Stimulated activated CD4-positive, alpha-beta T cell treated with anti-CD3 and anti-CD28 coated beads, Interleukin-15, amount 100 ng/mL, for 48 hours (primary cell): ENCODE measurements at regions not wholly inside any gene's neighbourhood (a gene's known extent, or its start where the extent isn't known, plus 50 kb on each side); places are given as distances from the start of the nearest gene placed in this dataset.

ENCODE experiments used
- DNase-seq, 2 donors: peaks; one replicate each; pipeline ENCODE4 v3.0.0-alpha.2; 2020; ENCODE audit warnings: low read depth in 2 of 2

DNA sequence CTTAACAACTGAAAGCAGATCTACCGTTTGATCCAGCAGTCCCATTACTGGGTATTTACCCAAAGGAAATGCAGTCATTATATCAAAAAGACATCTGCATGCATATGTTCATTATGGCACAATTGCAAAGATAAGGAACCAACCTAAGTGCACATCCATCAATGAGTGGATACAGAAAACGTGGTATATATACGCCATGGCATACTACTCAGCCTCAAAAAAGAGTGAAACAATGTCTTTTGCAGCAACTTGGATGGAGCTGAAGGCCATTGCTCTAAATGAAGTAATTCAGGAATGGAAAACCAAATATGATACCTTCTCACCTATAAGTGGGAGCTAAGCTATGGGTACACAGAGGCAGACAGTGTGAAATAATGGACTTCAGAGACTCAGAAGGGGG is 169.3 kb downstream of the ZBTB18 start:
- DNase-seq, result no peak

DNA sequence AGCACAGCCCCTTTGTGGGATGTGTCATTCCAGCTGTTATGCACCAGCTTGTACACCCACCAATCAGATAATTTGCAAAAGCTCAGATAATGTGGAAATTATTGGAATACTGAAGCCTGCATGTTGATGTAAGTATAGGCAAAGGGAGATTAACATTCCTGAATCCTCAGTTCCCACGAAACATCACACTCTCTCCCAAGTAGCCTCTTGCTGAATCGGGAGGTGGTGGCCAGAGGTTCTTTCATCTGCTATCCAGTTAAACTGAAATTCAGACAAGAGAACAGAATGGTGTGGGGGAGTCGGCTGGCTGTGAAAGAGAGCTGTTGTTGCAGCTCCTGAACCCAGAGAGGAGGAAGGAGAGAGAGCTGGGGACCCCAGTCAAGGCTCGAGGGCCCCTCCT is 170.9 kb downstream of the ZBTB18 start:
- DNase-seq, result no peak

DNA sequence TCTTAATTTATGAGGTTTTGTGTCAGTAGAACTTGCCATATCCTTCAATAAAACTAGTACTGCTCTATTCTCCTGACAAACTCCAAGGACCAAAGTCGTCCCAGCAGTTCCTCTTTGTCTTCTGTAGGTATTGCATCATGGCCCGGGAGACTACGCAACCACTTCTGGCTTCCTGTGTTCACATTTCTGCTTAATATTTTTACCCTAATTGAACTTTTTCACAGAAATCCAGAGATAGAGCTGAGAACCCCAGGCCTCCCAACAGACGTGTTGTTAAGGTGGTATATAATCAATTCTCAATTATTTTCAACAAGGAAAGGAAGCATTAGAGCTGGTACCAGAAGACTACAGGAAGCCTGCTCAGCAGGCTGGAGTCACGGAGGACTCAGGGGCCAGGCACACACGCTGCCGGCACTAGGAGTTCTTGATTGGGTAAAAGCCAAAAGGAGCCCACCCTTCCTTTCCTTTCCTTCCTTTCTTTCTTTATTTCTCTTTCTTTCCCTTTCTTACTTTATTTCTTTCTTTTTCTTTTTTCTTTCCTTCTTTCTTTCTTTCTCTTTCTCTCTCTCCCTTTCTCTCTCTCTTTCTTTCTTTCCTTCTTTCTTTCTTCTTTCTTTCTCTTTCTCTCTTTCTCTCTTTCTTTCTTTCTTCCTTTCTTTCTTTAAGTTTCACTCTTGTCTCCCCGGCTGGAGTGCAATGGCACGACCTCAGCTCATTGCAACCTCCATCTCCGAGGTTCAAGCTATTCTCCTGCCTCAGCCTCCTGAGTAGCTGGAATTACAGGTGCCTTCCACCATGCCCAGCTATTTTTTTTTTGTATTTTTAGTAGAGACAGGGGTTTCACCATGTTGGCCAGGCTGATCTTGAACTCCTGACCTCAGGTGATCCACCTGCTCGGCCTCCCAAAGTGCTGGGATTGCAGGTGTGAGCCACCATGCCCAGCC is 173.7 kb downstream of the ZBTB18 start:
- DNase-seq, result no peak

DNA sequence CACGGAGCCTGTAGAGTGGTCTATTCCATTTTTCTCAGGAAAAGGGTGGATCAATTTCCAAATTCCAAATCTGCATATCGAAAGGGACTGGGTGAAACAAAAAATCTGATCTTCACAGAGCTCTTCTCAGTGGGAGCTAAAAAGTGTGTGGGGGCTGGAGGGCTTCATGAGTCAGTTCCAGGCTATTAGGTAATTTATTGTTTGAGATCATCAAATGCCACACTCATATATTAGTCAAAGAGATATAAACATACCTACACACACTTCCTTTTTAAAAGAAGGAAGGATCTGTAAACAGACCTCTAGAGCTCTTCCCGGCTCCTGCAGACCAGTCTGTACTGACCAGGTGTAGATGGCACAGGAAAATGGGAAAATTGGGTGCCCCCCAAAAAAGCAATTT is 175.4 kb downstream of the ZBTB18 start:
- no peak for DNase-seq

DNA sequence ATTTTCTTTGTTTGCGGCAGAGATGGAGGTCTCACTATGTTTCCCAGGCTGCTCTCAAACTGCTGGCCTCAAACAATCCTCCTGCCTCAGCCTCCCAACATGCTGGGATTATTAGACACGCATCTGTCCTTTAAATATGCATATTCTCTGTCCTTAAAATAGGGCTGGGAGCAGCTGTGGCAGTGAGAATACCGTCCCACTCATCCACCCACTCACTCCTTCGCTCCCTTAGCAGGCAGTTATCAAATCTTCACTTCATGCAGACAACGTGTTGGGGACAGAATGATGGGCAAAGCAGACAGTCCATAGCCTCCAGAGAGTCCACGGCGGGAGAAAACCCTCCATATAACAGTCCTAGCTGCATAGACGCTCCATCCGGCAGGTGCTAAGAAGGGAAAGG is 179.4 kb downstream of the ZBTB18 start:
- no peak for DNase-seq

DNA sequence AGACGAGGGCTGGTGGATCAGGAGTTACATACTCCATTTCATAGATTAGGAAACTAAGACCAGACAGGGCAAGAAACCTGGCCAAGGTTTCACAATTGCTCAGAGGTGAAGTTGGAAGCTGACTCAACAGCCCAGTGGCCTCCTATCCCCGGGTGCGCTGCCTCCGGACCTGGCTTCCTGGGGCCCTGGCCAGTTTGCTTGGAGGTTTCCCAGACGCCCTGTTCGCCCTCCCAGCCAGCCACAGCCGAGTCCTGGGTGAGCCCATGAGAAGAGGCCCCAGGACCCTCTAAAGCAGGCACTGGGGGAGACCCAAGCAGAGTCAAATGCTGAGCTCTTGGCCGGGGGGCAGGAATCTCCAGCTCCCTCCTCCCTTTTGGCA is 180.1 kb downstream of the ZBTB18 start:
- DNase-seq, result no peak

DNA sequence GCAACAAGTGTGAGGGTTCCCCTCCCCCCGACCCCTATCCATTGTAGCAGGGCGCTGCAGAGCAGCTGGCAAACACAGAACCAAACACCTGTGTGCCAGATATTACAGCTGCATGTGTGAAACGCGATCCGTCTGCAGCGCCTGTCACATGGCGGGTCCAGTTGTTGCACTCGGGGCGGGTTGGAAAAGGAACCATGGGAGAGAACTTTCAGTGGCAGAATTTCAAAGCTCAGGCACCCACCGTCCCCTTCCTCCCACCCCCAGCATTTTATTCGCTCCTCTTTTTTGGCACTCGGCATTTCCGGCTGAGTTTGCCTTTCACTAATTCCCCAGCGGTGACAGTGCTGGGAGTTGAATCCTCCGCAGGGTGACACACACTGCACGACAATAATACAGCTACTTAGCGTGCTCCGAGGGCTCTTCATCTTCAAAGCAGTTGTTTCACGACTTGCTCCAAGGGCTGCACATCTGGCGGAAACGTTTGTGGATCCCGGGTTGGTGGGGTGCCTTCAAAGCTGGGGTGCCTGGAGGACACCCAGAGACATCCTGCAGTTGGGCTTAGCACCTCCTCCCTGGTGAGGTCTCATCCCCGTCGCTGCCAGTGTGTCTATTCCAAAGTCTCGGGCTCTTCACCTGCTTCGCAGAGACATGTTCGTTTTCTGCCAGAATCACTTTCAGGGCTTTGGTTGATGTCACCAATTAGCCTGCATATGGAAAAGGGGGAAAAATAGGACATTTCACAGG is 180.7 kb downstream of the ZBTB18 start:
- no peak for DNase-seq

DNA sequence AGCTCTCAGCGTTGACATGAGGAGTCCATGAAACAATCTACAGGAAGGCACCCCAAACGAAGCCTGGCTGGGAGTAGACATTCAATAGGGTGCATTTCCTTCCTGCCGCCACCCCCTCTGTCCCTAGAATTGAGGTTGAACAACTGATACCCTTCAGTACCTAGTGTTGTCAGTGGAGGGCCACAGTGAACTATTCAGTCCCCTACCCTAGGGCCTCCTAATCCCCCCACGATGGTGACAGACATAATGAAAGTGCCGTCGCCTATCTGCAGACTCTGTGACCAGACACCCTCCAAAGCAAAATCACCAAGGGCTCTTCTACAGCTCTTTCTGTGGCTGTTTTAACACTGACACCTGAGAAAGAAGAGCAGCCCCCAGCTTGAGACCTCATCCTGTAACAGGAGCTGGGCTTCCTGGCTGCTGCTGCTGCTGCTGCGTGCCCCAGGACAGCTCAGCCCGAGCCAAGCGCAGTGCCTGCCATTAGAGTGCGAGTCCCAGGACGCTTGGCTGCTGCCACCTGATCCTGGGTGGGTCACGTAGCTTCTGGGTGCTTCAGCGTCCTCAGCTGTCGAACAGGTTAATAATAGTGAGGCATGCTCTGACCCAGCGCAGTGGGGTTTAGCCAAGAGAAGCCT is 183.0 kb downstream of the ZBTB18 start:
- DNase-seq, result no peak

DNA sequence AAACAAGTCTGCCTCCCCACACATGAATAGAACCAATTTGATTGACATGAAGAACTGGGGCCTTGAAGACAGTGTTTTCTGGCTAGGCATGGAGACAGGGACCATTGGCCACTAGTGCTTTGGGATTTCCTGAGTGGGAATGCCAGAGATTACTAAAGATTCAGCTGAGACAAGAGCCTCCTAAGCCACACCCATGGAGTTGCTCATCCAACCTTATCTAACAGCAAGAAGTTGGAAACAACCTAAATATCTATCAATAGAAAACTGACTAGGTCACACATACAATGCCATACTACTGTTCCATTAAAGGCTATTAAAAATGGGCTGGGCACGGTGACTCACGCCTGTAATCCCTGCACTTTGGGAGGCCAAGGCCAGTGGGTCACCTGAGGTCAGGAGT is 184.1 kb downstream of the ZBTB18 start:
- no peak for DNase-seq

DNA sequence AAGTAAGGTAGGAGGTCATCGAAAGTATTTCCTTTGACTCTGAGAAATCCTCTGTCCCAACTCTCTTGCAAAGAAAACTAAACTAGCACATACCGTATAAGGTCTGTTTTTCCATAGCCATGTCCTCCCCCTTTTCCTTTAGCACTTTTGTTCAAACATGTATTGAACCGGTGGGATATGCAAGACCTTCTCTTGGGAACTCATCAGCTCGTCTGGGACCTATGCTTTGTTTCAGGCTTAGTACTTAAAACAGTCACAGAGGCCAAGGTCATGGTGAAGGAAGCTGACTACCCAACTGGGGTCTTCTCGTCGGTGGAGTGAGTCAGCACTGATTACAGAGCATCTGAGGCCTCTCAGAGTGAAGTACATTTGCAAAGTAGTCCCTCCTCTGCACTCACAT is 185.0 kb downstream of the ZBTB18 start:
- no peak for DNase-seq

DNA sequence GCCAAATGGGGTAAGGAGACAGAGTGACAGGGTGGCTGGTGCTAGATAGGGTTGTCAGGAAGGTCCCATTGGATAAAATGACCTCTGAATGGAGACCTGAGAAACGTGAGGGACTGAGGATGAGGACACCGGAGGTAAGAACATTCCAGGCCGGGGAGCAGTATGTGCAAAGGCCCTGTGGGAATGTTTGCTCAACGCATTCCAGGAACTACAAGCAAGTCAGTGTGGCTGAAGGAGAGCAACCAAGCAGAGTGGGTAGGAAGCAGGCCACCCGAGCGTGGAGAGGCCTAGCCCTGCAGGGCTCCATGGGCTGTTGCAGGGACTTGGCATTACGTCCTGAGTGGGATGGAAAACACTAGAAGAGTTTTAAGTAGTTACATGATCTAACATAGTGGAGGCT is 185.6 kb downstream of the ZBTB18 start:
- no peak for DNase-seq

DNA sequence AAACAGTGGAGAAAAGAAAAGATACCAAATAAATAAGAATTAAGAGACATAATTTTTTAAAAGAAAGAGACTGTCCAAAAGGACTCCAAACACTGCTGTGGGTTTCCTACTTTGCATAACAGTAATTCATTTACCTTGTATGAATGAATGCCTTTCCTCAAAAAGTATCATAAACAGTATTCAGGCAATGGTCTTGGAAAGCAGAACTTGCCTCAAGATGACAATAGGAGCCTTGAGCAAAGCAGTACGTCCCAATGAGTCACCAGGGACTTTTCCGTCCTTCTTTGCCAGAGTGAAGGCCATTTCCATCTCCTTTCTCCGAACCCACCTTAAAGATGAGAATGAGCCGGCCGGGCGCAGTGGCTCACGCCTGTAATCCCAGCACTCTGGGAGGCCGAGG is 186.4 kb downstream of the ZBTB18 start:
- DNase-seq, result no peak

DNA sequence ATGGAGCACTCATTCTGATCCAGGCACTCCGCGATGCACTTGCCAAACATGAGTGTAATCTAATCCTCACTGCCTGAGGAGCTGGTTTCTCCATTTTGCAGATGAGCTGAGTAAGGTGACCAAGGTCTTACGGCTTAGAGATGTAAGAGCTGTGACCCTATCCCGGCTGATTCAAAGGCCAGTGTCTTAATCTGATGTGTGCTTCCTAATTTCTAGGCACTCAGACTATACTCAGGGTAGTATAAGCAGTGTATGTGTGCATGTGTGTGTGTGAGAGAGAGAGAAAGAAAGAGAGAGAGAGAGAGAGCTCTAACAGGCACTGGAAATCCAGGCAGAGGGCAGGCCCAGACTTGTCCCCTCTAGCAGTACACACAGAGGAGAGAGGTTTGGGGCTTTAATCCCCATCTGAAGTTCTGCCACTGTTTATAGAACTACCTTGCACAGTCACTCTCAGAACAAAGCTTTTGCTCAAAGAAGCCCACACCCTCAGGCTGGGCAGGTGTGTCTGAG is 188.2 kb downstream of the ZBTB18 start:
- DNase-seq, result no peak

DNA sequence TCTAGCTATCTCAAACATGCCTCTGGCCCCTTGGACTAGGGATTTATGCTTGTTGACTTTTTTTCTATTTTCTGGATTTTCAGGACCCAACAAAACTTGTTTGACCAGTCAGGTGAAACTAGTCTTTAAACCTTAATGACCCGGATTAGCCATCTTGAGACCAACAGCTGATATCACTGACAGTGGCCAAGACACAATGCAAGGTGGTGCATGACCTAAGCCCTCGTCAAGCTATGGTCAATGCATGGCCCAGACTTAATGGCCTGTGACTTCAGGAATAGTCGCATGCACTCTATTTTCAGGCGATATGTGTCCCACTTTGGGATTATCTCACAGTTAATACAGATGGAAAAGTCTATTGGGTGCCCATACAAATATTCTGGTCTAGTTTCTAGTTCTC is 190.4 kb downstream of the ZBTB18 start:
- DNase-seq, result no peak

DNA sequence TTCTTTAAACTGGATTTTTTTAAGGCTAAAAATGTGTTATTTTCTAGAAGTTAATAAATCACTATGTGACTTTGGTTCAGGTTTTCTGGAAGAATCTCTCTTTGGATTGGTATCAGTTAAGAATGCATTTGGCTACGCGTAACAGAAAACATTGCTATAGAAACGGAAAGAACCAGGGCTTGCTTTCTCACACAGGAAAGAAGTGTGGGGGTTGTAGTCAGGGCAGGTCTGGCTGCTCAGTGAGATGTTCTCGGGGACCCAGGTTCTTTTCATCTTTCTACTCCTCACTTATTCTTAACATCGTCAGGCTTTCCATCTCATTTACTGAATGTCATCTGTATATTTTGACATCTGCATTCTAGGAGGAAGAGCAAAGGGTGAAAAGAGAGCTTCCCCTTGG is 191.4 kb downstream of the ZBTB18 start:
- DNase-seq, result no peak

DNA sequence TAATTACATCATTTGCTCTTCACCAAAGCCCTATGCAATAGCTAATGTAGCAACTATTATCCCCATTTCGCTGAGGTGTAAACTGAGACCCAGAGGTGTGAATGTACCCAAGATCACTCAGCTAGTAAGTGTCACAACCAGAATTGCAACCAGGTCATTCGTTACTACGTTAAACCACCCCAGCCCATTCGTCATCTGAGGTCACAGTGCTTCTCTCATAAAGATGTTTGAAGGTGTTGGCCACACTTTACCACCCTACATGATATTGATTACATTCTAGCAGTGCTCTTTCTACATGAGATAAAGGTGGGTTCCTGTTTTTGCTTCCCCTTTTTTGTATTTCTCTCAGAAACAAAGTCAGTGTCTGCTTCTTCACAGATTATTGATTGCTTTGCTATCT is 195.3 kb downstream of the ZBTB18 start:
- DNase-seq, result no peak

DNA sequence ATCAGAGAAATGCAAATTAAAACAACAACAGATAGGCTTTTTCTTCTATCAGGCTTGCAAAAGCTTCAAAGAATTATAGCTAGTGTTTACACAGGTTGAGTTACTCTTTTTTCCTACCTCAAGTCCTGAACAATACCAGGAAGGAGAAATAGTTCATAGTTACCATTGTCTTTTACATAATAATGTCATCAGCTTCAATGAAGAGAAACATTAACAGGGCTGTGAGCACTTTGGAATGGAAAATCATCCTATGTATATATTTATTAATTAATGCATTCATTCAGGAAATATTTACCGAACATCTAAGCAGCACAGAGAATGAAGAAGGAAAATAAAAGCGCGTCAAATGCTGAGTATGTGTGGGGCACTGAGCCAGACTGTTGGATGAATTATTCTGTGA is 197.3 kb downstream of the ZBTB18 start:
- no peak for DNase-seq

DNA sequence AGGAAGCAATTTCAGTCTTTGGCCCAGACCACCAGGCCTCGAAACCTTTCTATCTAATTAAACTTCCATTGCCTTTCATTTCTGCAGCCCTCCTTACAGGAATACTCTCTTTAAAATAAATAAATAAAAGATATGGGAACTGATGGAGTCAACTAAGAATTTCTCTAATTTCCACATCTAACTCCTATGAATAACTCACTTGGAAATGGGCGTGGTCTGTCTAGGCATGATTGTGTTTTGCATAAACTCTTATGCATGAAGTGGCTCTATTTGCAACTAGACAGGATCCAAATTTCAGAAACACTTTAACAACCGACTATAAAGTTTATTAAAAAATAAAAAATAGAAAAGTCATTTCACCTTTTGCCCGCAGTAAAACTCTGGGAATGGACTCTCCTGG is 199.5 kb downstream of the ADSS2 start:
- no peak for DNase-seq

DNA sequence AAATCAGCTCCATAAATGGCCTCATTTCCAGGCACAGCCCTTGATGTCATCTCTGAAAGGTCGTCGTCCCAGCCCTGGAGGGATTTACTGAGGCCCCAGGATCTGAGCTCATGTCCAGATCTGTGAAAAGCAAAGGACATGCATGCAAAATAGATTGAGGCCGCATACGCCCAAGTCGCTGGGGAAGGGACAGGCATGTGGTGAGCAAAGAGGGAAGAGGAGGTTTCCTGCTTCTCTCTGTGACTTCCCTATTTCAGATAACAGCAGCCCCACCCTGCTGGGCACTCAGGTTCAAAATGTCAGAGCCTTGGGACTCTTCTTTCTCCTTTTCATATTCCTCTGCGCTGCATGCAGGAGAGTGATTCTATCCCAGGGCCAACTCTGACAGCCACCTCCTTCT is 197.2 kb downstream of the ADSS2 start:
- DNase-seq, result no peak

DNA sequence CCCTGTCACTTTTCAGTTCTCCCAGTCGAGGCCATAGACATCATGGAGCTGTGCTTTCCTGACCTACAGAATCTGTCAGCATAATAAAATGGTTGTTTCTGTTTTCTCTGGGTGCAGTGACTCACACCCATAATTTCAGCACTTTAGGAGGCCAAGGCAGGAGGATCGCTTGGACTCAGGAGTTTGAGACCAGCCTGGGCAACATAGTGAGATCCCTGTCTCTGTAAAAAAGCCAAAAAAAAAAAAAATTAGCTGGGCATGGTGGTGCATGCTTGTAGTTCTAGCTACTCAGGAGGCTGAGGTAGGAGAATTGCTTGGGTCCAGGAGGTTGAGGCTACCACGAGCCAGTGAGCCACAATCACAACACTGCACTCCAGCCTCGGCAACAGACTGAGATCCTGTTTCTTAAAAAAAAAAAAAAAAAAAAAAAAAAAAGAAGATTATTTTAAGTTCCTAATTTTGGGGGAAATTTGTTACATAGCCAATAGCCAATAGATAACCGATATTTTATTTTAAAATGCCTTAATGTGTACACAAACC is 196.2 kb downstream of the ADSS2 start:
- no peak for DNase-seq

DNA sequence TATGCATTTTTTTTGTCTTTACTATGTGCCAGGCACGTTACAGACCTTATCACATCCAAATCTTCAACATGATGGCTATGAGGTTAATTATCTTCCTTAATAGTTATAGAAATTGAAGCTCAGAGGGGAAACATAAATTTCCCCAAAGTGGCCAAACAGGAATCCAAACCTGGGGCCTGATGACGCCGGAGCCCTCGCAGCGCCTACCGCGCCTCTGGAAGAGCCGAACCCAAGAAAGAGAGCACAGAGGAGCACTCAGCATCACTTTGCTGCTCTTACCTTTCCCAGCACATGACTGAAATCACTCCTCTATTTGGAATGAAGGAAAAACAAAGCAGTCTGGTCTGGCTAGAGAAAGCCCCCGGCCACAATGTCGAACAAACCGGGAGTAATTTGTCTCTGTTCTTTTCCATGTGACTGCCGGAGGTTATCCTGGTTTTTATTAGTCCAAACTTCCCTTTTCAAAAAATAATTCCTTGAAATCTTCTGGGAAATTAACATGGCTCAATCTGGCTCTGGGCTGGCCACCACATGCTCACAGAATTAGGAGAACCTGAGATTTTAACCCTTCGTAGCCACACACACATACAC is 195.5 kb downstream of the ADSS2 start:
- DNase-seq, result no peak

DNA sequence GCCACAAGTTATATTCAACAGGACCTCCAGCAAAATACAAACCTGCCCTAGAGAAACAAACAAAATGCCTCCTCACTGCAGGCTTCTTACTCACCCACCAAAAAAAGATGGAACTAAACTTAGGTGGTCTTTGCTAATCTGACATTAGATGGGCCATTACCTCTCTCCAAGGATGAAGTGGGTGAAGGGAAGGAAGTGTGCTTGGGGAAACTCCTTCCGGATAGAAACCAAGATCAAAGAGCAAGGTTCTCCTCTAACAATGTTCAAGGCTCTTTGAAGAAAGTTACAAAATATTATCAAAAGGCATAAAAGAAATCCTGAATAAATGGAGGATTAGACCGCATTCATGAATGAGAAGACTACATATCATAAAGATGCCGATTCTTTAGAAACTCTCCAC is 187.5 kb downstream of the ADSS2 start:
- no peak for DNase-seq
